8988T (cell line): ENCODE measurements at regions not wholly inside any gene's neighbourhood (a gene's known extent, or its start where the extent isn't known, plus 50 kb on each side); places are given as distances from the start of the nearest gene placed in this dataset.

Source experiments
- DNase-seq: peaks from one replicate; pipeline ENCODE4 v3.0.0; 2011

DNA sequence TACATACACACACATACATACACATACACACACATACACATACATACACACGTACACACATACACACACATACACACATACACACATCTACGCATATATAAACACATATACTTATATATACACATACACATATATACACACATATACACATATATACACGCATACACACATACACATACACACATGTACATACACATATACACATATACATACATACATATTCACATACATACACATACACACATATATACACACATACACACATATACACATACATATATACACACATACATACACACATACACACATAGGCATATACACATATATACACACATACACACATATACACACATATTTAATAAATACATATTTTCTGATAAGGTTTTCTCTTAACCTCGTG, 324.0 kb downstream of the RPS6KC1 start:
- DNase-seq, result no peak

DNA sequence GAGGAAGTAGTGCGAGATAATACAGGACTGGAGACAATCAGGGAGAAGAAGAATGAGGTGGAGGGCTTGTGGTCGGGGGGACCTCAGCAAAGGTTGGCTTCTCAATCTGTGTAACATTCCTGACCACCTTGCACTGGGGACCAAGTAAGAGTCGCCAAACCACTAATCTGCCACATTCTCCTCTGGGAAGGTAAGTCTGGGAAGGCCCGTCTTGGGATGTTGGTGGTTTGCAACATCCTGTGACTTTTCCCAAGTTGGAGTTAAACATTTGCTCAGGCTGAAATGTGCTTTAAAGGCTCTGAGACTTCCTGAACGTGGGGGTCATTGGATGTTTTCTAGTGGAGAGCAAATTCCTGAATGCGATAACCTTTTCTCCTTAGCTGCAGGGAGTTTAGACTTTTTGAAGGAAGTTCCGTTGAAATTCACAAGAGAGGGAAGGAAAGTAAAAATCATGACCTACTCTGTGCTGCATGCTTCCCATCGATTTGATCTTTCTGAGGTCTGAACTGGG, 325.9 kb downstream of the RPS6KC1 start:
- no peak for DNase-seq

DNA sequence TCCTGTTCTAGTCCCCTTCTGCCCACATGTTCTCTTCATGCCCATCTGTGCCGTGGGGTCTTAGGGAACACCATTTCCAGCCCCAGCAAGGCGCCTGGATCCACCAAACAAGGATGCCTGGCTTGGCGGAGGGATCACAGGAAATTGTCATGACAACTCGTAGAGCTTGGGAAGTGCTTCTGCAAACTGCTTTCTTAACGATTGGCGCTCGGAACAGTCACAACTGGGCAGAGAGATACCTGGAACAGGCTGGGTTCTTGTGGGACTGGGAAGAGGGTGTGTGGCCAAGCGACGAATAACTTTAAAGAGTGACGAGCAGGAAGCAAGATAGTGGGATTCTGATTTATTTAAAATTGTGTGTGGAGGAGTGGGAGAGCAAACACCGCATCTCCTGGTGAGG, 329.8 kb downstream of the RPS6KC1 start:
- no peak for DNase-seq

DNA sequence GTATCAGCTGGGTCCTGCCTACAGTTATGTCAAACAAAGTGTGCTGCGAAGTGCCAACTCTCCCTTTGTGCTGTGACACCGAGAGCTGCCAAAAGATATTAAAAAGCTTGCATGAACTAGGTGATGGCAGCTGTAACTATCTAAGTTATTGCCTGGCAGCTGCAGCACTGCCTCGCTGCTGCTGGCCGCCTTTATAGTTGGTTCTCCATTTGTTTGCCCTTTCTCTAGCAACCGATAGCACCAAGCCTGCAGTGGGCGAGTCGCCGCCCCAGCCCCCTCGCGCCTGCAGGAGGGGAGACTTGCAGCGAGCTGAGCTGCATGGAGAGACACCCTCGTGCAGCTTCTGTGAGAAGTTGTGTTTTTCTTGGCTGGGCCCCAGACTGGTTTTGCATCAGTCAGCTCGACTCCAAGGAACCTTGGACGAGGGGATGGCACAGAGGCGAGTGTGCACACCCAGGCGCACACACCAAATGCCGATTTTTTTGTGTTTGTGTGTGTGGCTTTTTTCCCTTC, 330.6 kb downstream of the RPS6KC1 start:
- DNase-seq, result no peak

DNA sequence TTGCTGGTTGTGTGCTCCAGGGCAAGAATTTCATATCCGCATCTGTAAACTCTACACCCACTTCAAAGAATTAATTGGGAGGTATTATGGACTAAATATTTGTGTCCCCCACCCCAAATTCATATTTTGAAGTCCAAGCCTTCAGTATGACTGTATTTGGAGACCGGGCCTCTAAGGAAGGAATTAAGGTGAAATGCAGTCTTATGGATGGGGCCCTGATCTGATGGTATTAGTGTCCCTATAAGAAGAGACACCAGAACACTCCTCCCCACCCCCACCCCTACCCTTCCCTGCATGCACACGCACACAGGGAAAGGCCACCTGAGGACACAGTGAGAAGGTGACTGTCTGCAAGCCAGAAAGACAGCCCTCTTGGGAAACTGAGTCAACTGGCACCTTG, 332.4 kb downstream of the RPS6KC1 start:
- no peak for DNase-seq

DNA sequence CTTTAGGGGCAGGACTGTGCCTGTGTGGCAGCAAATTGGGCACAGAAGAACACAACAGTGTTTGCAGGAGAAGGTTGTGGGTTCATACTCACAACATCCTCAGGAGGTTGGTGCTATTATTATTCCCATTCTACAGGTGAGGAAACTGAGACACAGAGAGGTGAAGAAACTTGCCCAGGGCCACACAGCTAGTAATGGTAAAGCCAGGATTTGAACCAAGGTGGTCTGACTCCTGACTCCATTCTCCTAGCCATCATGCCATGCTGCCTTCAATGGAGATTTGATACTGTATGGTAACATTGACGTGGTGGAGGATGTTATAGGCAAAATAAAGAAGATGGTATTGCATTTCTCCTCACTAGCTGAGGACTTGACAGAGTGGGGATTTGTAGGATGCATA, 334.2 kb downstream of the RPS6KC1 start:
- DNase-seq, result no peak

DNA sequence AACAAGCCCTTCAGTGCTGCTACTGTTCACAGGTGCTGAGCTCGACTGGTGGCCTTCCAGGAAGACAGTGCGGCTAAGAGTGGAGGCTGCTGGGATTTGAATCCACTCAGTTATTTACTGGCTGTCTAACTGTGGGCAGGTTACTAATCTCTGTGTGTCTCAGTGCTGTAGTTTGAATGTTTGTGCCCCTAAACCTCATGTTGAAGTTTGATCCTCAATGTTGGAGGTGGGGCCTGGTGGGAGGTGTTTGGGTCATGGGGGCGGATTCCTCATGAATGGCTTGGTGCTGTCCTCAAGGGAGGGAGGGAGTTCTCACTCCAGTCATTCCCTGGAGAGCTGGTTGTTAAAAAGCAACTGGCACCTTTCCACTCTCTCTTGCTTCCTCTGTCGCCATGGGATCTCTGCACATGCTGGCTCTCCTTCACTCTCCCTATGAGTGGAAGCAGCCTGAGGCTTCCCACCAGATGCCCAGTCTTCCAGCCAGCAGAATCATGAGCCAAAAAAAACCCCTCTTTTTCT, 334.8 kb downstream of the RPS6KC1 start:
- DNase-seq, result no peak

DNA sequence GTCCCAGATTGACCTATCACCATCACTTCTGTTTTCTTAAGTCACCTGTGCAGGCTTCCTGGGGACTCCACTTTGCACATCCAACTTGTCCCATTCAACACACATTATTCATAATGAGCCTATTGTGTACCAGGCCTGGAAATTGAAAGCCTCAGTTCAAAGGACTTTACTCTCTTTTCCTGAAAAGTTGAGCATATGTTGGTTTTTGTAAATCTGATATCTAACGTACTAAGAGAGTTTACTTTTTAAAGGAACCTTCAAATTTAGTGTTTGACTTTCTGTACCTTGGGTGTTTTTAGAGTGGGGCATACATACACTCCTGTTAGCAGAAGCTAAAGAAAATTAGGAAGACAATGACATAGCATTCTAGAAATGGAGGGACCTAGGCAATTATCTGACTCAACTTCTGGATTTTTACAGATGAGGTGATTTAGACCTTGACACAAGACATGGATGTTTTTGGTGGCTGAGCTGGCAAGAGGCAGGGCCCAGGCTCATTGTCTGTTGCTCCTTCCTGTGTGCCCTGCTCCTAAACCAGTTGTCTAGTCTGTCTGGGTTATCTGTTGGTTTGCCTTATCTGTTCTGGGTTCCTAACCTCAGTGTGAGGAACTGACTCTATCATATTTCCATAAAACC, 336.5 kb downstream of the RPS6KC1 start:
- no peak for DNase-seq

DNA sequence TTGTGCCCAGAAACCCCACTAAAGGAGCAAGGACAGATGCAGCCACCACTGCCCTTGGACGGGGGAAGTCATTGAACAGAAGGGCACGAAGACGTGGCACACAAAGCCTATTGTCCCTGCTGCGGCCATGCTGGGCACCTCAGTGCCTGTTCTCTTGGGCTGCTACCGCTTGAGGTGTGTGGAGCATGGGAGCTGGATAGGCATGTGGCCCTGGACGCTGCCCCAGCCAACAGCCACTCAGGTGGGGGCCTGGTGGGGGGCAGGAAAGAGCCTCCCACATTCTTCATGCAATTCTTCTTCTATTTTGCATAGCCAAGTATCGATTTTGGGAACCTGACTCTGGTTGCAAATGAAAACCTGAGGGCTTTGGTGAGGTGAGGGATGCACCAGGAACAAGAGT, 337.2 kb downstream of the RPS6KC1 start:
- DNase-seq, result no peak

DNA sequence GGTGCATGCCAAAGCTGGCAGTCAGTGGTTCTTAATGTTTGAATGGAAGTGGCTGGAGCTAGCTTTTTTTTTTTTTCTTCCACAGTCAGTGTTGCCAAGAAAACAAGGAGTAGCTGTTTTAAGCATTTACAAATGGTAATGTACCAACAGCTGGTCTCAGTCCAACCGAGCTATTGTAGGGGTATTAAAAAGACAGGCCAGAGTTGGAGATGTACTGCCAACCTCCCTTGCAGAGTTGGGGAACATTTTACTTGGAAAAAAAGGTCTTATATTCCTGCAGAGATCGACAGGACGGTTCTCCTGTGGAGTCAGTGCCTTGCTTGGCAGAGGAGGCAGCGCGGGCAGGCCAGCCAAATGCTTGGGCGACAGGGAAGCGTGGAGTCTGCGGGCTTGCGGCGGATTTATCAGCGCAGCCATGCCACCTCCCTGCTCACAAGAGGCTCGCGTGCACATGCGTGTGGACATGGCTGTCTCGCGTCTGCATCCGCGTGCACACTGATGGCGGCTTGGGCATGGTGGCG, 338.1 kb downstream of the RPS6KC1 start:
- DNase-seq, result no peak

DNA sequence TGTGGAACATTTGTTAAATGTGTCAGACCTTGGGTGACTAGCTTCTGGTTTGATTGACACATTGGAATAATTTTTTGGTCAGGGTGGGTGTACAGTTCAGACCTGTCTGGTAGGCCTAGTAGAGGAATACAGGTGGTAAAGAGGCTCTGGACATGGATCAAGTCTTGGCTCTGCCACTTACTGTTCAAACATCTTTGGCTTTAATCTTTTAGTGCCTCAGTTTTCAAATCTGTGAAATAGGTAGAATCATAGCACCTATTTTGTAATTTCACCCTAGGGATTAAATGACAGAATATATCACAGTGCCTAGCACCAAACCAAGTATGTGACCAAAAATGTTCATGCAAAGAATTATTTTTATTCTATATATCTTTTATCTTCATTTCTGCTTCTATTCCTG, 340.4 kb downstream of the RPS6KC1 start:
- no peak for DNase-seq

DNA sequence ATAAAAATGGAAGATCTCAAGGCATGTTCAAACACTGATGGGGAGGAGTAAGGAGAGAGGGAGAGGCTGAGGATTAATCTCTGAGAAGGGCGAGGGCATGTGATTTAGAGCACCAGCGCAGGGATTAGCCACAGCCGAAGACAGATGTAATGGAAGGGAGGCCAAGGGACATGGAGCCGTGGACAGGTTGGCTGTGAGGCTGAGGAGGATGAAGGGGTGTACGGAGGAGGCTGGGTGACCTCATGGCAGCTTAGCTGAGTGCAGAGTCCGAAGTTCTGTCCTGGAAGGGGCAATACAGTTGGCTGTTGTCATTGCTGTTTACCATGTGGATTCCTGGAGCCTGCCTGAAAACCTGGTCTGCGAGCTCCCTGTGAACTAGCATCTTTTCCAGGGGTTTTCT, 342.8 kb downstream of the RPS6KC1 start:
- no peak for DNase-seq

DNA sequence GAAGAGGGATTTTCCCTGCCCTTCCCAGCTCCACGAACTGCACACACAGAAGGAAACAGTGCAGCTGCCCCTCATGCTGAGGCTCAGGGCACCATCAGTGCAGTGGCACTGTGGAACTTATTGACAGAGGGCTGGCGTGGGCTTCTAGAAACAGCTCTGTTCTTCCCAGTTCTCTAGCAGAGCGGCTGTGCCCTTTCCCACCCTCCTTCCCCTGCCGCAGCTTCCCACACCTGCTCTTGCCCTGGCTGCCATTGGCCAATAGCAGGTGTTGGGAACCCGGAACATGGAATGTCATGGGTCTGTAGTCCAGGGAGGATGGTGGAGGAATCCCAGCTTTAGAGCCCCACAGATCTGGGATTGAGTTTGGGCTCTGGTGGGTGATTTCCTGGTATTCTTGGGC, 343.8 kb downstream of the RPS6KC1 start:
- no peak for DNase-seq

DNA sequence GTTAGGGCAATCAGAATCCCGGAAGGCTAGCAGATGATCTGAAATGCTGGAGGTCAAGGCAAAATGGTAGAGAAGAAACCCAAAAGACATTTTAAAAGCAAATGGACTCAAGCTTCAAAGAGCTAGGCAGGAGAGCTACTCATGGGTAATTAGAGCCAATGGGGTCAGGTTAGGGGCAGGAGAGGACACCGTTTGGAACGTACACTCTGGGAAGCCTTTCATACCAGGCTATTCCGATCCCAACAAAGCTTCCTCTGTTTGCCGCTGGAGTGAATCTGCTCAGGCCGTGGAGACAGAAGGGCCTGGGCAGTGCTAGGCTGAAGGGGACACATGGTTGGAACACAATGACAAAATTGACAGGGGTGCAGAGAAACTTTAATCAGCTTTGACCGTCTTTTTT, 346.6 kb downstream of the RPS6KC1 start:
- DNase-seq, result no peak

DNA sequence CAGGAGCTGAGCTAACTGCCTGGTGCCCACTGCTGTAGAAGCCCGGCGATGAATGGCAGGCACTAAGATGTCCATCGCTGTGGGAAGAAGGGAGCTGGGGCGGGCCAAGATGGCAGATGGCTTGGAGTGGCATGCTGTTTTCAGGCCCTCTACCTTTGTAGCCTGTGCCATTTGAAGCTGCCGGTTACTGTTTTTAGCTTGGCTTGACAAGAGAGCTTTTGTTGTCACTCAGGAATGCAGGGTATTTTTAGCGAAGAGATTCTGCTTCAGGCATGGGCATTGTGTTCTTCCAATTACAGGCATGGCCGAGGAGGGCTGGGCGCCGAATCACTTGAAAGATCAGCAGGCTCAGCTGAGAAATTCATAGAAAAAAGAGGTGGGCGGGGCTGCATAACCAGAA, 348.7 kb downstream of the RPS6KC1 start:
- no peak for DNase-seq

DNA sequence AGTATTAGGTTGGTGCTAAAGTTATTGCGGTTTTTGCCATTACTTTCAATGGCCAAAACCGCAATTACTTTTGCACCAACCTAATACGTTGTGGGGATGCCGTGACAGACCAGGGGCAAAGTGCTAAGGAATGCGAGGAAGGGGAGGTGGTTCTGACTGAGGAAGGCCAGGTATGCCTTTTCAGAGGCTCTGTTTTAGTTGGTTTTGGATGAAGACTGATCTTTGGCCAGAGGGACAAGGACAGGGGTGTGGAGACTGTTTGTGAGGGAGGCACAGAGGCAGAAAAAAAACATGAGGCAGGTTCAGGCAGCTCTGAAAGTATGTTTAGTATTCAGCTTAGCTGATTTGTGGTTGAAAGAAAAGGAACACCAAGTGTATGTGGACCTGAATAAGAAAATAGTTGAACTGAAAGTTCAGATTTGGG, 358.2 kb downstream of the RPS6KC1 start:
- DNase-seq, result no peak

DNA sequence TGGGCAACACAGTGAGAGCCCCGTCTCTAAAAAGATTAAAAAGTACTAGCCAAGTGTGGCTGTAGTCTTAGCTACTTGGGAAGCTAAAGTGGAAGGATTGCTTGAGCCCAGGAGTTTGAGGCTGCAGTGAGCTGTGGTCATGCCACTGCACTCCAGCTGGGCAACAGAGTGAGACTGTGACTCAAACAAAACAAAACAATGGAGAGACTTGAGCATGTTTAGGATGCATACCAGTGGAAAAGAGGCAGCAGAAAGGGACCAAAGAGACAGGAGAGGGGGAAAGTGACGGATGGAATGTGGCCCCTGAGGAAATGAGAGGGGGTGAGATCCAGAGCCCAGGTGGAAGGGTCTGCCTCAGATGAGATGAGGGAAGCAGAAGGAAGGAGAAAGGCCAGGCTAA, 358.9 kb downstream of the RPS6KC1 start:
- no peak for DNase-seq

DNA sequence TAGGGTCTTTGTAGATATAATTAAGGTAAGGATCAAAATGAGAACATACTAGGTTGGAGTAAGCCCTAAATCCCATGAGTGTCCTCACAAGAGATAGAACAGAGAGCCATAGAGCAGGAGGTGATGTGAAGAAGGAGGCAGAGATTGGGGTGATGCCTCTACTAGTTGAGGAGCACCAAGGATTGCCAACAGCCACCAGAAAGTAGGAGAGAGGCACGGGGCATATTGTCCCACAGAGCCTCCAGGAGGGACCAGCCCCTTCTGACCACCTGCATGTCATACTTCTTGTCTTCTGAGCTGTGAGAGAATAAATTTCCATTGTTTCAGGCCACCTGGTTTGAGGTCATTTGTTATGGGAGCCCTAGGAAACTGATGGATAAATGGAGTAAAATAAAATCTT, 363.3 kb downstream of the RPS6KC1 start:
- DNase-seq, result no peak

DNA sequence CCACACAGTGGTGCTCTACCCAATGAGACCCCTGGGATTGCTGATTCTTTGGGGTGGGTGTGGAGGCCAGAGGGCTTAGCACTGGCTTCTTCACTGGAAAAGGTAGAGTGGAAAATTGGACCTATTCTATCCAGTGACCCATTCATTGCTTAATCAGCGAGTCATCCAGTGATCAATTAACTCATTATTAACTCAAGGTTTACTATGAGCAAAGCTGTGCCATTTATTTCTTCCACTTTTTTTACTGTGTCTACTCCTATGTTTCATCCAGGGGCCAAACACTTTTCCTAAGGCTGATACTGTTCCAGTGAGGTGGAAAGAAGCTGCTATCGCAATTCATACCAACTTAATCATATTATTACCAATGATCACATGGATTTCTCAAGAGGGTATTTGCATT, 363.9 kb downstream of the RPS6KC1 start:
- no peak for DNase-seq

DNA sequence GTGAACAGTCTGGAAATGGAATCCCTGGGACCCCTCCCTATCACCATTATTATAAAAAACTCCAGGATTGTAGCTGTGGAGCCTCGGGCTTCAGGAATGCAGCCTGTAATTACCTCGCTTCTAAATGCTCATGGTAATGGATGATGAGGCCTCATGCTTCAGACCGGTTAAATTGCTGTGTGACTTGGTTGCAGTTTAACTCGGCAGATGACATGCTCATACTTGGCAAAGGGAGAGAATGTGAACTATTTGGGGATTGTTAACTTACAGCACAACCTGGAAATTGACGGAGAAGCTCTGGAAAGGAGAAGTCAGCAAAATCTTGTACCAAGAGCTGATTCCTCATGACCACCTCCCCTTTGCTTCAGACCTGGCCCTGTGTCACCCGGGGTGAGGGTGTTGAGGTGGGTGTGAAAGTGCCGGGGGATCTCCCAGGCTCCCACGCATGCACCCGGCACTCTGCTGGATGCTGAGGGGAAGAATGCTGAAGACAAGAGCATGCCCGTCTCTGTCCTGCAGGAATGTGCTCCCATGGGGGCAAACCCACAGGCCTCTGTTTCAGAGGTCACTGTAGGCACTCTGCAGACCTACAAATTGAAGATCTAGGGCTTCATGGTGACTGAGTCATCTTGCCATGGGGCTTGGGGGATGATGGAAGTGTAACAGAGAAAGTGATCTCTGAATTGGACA, 364.8 kb downstream of the RPS6KC1 start:
- DNase-seq, result no peak

DNA sequence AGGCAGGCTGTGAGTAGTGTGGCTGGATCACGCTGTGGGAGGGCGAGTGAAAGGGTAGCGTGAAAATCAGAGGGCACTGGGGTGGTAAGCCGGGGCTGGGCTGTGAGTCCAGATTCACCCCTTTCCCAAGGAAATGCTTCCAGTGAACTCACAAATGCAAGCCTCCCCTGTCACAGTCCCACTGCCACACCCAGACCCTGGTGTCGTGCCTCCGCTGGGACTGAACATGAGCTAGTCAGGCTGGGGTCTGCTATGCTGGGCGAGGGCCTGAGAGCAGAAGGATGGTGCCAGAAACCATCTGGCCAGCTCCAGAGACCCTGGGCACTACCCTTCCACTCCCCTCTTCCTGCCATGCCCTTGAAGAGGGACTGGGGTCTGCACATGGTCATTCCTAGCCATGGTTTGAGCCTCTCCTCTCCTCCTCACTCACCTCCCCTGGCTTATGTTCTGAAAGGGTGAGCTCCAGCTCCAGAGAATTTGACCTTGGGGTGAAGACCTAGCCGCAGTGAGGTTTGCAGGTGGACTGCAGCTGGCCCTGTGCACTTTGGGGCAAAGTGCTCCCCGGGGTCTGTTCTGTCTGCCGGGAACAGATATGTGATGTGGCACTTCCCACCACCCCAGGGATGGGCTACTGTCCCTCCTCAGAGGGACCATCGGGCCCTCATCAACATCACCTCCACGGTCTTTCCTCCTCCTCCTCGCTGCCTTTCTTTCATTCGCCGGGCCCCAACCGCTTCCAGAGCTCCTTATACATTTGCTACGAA, 365.6 kb downstream of the RPS6KC1 start:
- no peak for DNase-seq

DNA sequence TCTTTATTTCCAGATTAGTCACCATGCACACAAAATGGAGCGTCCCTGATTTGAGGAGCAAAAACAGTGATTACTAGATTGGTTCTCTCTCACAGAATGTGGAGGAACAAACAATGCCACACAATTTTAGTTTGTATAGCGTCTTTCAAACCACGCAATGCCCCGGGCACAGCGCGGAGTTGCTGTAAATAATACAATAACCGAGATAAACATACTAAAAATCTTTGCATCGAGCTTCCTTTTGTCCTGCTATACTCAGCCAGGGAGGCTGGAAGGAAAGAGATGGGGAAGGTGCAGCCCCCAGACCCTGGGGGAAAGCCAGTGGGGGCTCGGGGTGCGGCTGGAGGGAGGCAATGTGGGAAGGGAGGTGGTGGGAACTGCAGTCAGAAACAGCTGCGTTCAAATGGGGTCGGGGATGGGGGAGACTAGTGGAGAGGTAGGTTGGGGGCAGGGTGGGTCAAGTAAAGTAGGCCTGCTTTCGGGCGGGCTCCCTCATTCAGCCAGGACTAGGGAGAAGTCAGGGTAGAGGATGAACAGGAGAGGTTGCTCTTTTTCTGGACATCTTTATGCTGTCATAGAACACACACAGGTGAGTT, 366.3 kb downstream of the RPS6KC1 start:
- no peak for DNase-seq

DNA sequence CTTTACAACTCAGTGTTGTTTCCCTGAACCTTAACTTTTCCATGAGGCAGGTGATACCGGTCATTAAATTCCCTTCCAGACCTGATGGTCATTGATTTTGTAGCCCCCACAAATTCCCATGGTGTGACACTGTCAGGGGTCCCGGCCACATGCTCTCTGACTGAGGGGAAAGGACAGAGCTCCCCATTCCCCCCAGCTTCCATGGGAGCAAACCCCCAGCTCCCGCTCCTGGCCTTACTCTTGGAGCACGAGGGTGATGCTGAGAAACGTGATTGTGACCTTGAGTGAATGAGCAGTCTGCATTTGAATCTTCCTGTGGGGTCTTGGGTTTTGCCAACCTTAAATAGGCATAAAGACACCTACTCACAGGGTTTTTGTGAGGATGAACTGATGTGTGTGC, 366.8 kb downstream of the RPS6KC1 start:
- no peak for DNase-seq
